ENCODE measurements at regions not wholly inside any gene's neighbourhood (a gene's known extent, or its start where the extent isn't known, plus 50 kb on each side); places are given as distances from the start of the nearest gene placed in this dataset.

DNA sequence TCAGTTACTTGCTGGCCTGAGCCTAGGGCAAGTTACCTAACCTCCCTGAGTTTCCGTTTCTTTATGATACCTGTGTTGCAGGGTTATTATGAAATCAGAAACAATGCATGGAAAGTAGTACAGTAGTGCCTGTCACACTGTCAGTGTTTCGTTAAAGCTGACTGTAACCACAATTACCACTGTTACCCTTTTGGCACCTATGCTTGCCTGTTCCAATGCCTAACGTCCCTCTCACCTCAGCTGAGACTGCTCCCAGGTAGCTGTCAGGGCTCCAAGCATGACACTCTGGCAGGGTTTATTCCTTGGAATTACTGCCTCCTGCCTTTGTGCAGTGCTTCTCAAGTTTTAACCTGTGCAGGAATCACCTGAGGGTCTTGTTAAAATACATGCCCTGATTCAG is 135.2 kb upstream of the RBMS1 start:
- 78% methylated on average over 1 of the region's 3 CpGs for WGBS (ENCODE audit: insufficient coverage)
- no peaks in the 10 kb centered on the region for H3K79me2 ChIP-seq (ENCODE audit: control insufficient read depth, insufficient read depth, low read length)
- no peak overlapping the region for H3K27ac ChIP-seq (ENCODE audit: low read length in 2 of 2)
- H3K9ac ChIP-seq (ENCODE audit: low read length) = no peak overlapping the region
- no peaks in the 10 kb centered on the region for H3K36me3 ChIP-seq (replicated peaks in 1 of 2; ENCODE audit: control extremely low read depth in 1 of 2, control insufficient read depth in 1 of 2, extremely low read depth in 1 of 2, insufficient read depth in 2 of 2, low read length in 1 of 2)
- ATAC-seq (ENCODE audit: low read depth) = no peak
- no peak for DNase-seq
- H3K4me2 ChIP-seq (replicated peaks; ENCODE audit: low read depth, low read length, poor library complexity, severe bottlenecking) = no peak overlapping the region
- peaks cover 5% of the 10 kb centered on the region for H3K9me3 Mint-ChIP-seq (ENCODE audit: insufficient read depth)
- intact Hi-C loops (cut with micrococcal nuclease) = no loop called here
- no peak overlapping the region for H3K4me3 ChIP-seq (ENCODE audit: control extremely low read depth in 1 of 5, extremely low read depth in 1 of 5, insufficient read depth in 1 of 5, low read depth in 2 of 5, low read length in 4 of 5)
- no peaks in the 10 kb centered on the region for H3K4me1 Mint-ChIP-seq
- no peaks in the 10 kb centered on the region for H3K4me1 ChIP-seq (ENCODE audit: control insufficient read depth in 2 of 2, insufficient read depth in 2 of 2, low read length in 2 of 2)
- no peaks in the 10 kb centered on the region for H3K9me3 ChIP-seq (ENCODE audit: control extremely low read depth in 1 of 3, control insufficient read depth in 2 of 3, insufficient read depth in 1 of 3, low read length in 2 of 3)
- no peaks in the 10 kb centered on the region for H3K27me3 ChIP-seq (replicated peaks in 1 of 4; ENCODE audit: control extremely low read depth in 1 of 4, control insufficient read depth in 3 of 4, insufficient read depth in 4 of 4, low read length in 3 of 4)
- TF ChIP-seq, protein P1, sequence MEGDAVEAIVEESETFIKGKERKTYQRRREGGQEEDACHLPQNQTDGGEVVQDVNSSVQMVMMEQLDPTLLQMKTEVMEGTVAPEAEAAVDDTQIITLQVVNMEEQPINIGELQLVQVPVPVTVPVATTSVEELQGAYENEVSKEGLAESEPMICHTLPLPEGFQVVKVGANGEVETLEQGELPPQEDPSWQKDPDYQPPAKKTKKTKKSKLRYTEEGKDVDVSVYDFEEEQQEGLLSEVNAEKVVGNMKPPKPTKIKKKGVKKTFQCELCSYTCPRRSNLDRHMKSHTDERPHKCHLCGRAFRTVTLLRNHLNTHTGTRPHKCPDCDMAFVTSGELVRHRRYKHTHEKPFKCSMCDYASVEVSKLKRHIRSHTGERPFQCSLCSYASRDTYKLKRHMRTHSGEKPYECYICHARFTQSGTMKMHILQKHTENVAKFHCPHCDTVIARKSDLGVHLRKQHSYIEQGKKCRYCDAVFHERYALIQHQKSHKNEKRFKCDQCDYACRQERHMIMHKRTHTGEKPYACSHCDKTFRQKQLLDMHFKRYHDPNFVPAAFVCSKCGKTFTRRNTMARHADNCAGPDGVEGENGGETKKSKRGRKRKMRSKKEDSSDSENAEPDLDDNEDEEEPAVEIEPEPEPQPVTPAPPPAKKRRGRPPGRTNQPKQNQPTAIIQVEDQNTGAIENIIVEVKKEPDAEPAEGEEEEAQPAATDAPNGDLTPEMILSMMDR (IDR thresholded peaks at IDR 0.05) = no peak
- no peak for TF ChIP-seq EZH2 (IDR thresholded peaks at IDR 0.05; ENCODE audit: borderline replicate concordance, insufficient read depth, low read depth, low read length, poor library complexity, severe bottlenecking)
- H3K27me3 Mint-ChIP-seq = peaks cover 5% of the 10 kb centered on the region
- H4K20me1 ChIP-seq (ENCODE audit: control insufficient read depth, insufficient read depth, low read length, poor library complexity, severe bottlenecking) = no peaks in the 10 kb centered on the region
- H3K27ac Mint-ChIP-seq = no peak overlapping the region
- ChIA-PET POLR2A (no interaction called here), CTCF (no interaction called here)
- H3K4me3 Mint-ChIP-seq = no peak overlapping the region
- no peak overlapping the region for H2AFZ ChIP-seq (ENCODE audit: insufficient read depth, low read depth, low read length, poor library complexity, severe bottlenecking)

DNA sequence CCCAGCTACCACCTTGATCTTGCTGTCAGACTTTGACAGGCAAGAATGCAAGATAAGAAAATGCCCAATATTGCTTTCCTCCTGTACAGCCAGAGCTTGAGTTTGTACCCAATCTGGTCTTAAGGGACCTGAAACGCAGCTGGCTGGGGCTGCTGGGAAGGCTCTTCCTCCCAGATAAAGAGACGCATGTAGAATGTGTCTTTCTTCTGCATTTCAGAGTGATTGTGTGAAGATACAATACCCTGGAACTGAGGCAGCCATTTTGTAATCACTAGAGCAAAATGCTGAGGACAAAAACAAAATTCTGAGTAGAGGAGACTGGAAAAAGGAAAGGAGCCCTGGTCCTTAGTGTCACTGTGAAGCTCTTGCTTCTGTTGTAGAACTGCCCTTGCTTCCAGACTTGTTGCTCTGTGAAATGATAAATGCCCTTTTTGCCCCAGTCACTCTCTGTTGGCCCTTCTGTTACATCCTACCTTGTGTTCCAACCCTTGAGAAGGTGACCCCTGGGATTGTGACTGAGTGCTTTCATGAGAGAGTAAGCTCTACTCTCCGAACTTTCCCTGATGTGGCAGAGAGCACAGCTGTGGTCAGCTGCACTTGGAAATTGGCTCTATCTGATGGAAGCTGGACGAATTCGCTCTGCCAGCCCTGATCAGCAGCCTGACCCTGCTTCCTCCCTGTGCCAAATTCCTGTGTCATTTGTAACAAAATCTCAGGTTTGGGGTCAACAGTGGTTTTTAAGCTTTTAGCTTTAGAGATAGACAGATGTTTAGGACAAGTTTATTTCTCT is 137.4 kb upstream of the RBMS1 start:
- DNase-seq (no peak), ATAC-seq (ENCODE audit: low read depth) (no peak)
- intact Hi-C loops (cut with micrococcal nuclease) = no loop called here
- H3K27ac ChIP-seq (ENCODE audit: low read length in 2 of 2) = no peak overlapping the region
- Mint-ChIP-seq H3K4me1 (no peaks in the 10 kb centered on the region), H3K27ac (no peak overlapping the region), H3K27me3 (peaks cover 12% of the 10 kb centered on the region), H3K9me3 (ENCODE audit: insufficient read depth) (no peaks in the 10 kb centered on the region), H3K4me3 (no peak overlapping the region)
- POLR2A ChIA-PET = no interaction called here
- no peaks in the 10 kb centered on the region for H4K20me1 ChIP-seq (ENCODE audit: control insufficient read depth, insufficient read depth, low read length, poor library complexity, severe bottlenecking)
- no peak overlapping the region for H3K4me3 ChIP-seq (ENCODE audit: control extremely low read depth in 1 of 5, extremely low read depth in 1 of 5, insufficient read depth in 1 of 5, low read depth in 2 of 5, low read length in 4 of 5)
- no peak overlapping the region for H3K9ac ChIP-seq (ENCODE audit: low read length)
- H3K79me2 ChIP-seq (ENCODE audit: control insufficient read depth, insufficient read depth, low read length) = no peaks in the 10 kb centered on the region
- TF ChIP-seq, protein P1 (IDR thresholded peaks at IDR 0.05) = no peak
- no peak overlapping the region for H3K4me2 ChIP-seq (replicated peaks; ENCODE audit: low read depth, low read length, poor library complexity, severe bottlenecking)
- no peaks in the 10 kb centered on the region for H3K27me3 ChIP-seq (replicated peaks in 1 of 4; ENCODE audit: control extremely low read depth in 1 of 4, control insufficient read depth in 3 of 4, insufficient read depth in 4 of 4, low read length in 3 of 4)
- no peaks in the 10 kb centered on the region for H3K36me3 ChIP-seq (replicated peaks in 1 of 2; ENCODE audit: control extremely low read depth in 1 of 2, control insufficient read depth in 1 of 2, extremely low read depth in 1 of 2, insufficient read depth in 2 of 2, low read length in 1 of 2)
- CTCF ChIA-PET = interaction anchor here (0.7 kb wide), 1 partner anchor 336 kb away, joined by 3 read pairs; no protein-coding TSS in a partner anchor
- H3K9me3 ChIP-seq (ENCODE audit: control extremely low read depth in 1 of 3, control insufficient read depth in 2 of 3, insufficient read depth in 1 of 3, low read length in 2 of 3) = no peaks in the 10 kb centered on the region
- H3K4me1 ChIP-seq (ENCODE audit: control insufficient read depth in 2 of 2, insufficient read depth in 2 of 2, low read length in 2 of 2) = no peaks in the 10 kb centered on the region
- WGBS (ENCODE audit: insufficient coverage) = 84% methylated on average over 5 of the region's 5 CpGs
- H2AFZ ChIP-seq (ENCODE audit: insufficient read depth, low read depth, low read length, poor library complexity, severe bottlenecking) = no peak overlapping the region

Measured in B cell (primary cell).